CD4-positive, alpha-beta memory T cell (primary cell): ENCODE measurements at regions not wholly inside any gene's neighbourhood (a gene's known extent, or its start where the extent isn't known, plus 50 kb on each side); places are given as distances from the start of the nearest gene placed in this dataset.

ENCODE experiments used
- CTCF ChIA-PET: fragments of 350-600 bp; sonication (Branson Sonifier 250); formaldehyde crosslinking; loops from one replicate; lab custom pipeline; 2021; ENCODE audit warnings: inconsistent platforms; ENCODE audit not compliant: partially characterized antibody; lab: Charles Lee
- POLR2A ChIA-PET: fragments of 350-600 bp; sonication (Branson Sonifier 250); formaldehyde crosslinking; loops from one replicate; lab custom pipeline; 2021; ENCODE audit not compliant: partially characterized antibody; lab: Charles Lee
- DNase-seq, 5 donors: peaks; one replicate each; pipeline versions ENCODE4 v3.0.0 to v3.0.0-alpha.2; 2020 to 2022; ENCODE audit warnings: mixed read lengths in 1 of 5
- H3K27ac ChIP-seq: one replicate; pipeline ENCODE4 v1.7.0; 2013; ENCODE audit warnings: low read depth, low read length
- H3K27me3 ChIP-seq: 2 replicates; pipeline ENCODE4 v1.7.0; 2013; ENCODE audit warnings: mild to moderate bottlenecking, low read length, moderate library complexity; ENCODE audit not compliant: insufficient read depth
- H3K36me3 ChIP-seq: 2 replicates; pipeline ENCODE4 v1.7.0; 2013; ENCODE audit warnings: mild to moderate bottlenecking, low read length, moderate library complexity; ENCODE audit not compliant: insufficient read depth
- H3K4me1 ChIP-seq: 2 replicates; pipeline ENCODE4 v1.7.0; 2013; ENCODE audit warnings: mild to moderate bottlenecking, low read length, moderate library complexity; ENCODE audit not compliant: insufficient read depth
- H3K4me3 ChIP-seq, 2 donors: one replicate each; pipeline ENCODE4 v1.7.0; 2013; ENCODE audit warnings: low read length in 2 of 2, mild to moderate bottlenecking in 1 of 2
- H3K9me3 ChIP-seq, 2 donors: one replicate each; pipeline ENCODE4 v1.7.0; 2013; ENCODE audit warnings: low read length in 2 of 2, control low read depth in 1 of 2; ENCODE audit not compliant: control insufficient read depth in 1 of 2
- H3K27ac Mint-ChIP-seq, 7 donors: one replicate each; pipeline ENCODE4 v1.8.0; 2020 to 2021; ENCODE audit warnings: mixed read lengths in 7 of 7, mild to moderate bottlenecking in 6 of 7, inconsistent platforms in 3 of 7, moderate library complexity in 3 of 7
- H3K27me3 Mint-ChIP-seq, 2 donors: one replicate each; pipeline ENCODE4 v1.8.0; 2020 to 2021; ENCODE audit warnings: mixed read lengths in 2 of 2
- H3K36me3 Mint-ChIP-seq, 2 donors: one replicate each; pipeline ENCODE4 v1.8.0; 2020 to 2021; ENCODE audit warnings: mixed read lengths in 2 of 2, inconsistent platforms in 1 of 2, mild to moderate bottlenecking in 1 of 2
- H3K4me1 Mint-ChIP-seq, 4 donors: one replicate each; pipeline ENCODE4 v1.8.0; 2020 to 2021; ENCODE audit warnings: mixed read lengths in 4 of 4, mild to moderate bottlenecking in 1 of 4
- H3K4me3 Mint-ChIP-seq, 8 donors: one replicate each; pipeline ENCODE4 v1.8.0; 2020 to 2021; ENCODE audit warnings: mixed read lengths in 8 of 8, mild to moderate bottlenecking in 7 of 8, moderate library complexity in 6 of 8, inconsistent platforms in 3 of 8
- H3K9me3 Mint-ChIP-seq, 8 donors: one replicate each; pipeline ENCODE4 v1.8.0; 2020 to 2021; ENCODE audit warnings: mixed read lengths in 8 of 8, mild to moderate bottlenecking in 5 of 8, inconsistent platforms in 3 of 8, moderate library complexity in 1 of 8
- intact Hi-C: fragments of 100-400 bp; cut with micrococcal nuclease; formaldehyde crosslinking; loops from one replicate; pipeline ENCODE4 v1.15.1; 2023

- H3K4me1 Mint-ChIP-seq, result no peaks in the 10 kb centered on the region
- no peak overlapping the region for H3K27ac ChIP-seq
- POLR2A ChIA-PET, result no interaction called here
- H3K4me3 ChIP-seq, result no peak overlapping the region
- H3K9me3 ChIP-seq, result no peaks in the 10 kb centered on the region
- intact Hi-C loops, result no loop called here
- no peaks in the 10 kb centered on the region for H3K27me3 ChIP-seq
- CTCF ChIA-PET, result no interaction called here
- no peaks in the 10 kb centered on the region for H3K36me3 Mint-ChIP-seq
- H3K4me1 ChIP-seq, result no peaks in the 10 kb centered on the region
- DNase-seq, result no peak
- H3K9me3 Mint-ChIP-seq, result peaks cover 0 to 4% (median 0%) of the 10 kb centered on the region in 8 donors
- H3K27me3 Mint-ChIP-seq, result peaks cover 0 to 1% of the 10 kb centered on the region in 2 donors
- H3K36me3 ChIP-seq, result no peaks in the 10 kb centered on the region
- H3K27ac Mint-ChIP-seq, result no peak overlapping the region
- no peak overlapping the region for H3K4me3 Mint-ChIP-seq
Measured at GRCh38 chr12:22969521-22969920, 344.6 kb downstream of the ETNK1 start.

DNA sequence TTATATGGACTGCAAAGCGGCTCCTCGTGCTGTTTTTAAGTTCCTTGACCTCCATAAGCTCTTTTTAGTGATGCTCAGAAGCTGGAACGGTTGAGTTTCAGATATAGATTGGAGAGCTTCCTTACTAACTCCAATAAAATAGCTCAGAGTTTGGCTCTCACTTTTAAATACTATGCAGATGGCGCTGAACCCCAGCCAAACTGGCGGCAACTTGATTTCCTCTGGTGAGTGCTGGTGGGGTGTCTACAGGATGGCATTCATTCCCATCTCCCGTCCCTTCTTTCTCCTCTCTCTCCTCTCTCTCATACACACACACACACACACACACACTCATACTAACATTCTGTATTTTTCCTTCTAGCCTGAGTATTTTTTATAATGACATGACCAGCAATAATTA, 346.3 kb downstream of the ETNK1 start:
- intact Hi-C loops, result no loop called here
- no peaks in the 10 kb centered on the region for H3K36me3 ChIP-seq
- DNase-seq, result no peak
- Mint-ChIP-seq H3K36me3 (no peaks in the 10 kb centered on the region), H3K4me3 (no peak overlapping the region), H3K27me3 (no peaks in the 10 kb centered on the region), H3K27ac (no peak overlapping the region), H3K4me1 (no peaks in the 10 kb centered on the region), H3K9me3 (no peaks in the 10 kb centered on the region)
- H3K27me3 ChIP-seq, result no peaks in the 10 kb centered on the region
- no peaks in the 10 kb centered on the region for H3K4me1 ChIP-seq
- ChIA-PET CTCF (no interaction called here), POLR2A (no interaction called here)
- no peaks in the 10 kb centered on the region for H3K9me3 ChIP-seq
- H3K27ac ChIP-seq, result no peak overlapping the region
- no peak overlapping the region for H3K4me3 ChIP-seq

GRCh38 chr12:22971701-22972191, 346.8 kb downstream of the ETNK1 start:
- Mint-ChIP-seq H3K36me3 (no peaks in the 10 kb centered on the region), H3K9me3 (no peaks in the 10 kb centered on the region), H3K27ac (no peak overlapping the region), H3K4me1 (no peaks in the 10 kb centered on the region), H3K27me3 (no peaks in the 10 kb centered on the region), H3K4me3 (no peak overlapping the region)
- ChIA-PET POLR2A (no interaction called here), CTCF (no interaction called here)
- H3K9me3 ChIP-seq, result no peaks in the 10 kb centered on the region
- DNase-seq, result no peak
- H3K27ac ChIP-seq, result no peak overlapping the region
- no peaks in the 10 kb centered on the region for H3K36me3 ChIP-seq
- no peaks in the 10 kb centered on the region for H3K27me3 ChIP-seq
- intact Hi-C loops, result no loop called here
- no peaks in the 10 kb centered on the region for H3K4me1 ChIP-seq
- H3K4me3 ChIP-seq, result no peak overlapping the region

GRCh38 chr12:22974865-22975264, 349.9 kb downstream of the ETNK1 start:
- ChIA-PET POLR2A (no interaction called here), CTCF (no interaction called here)
- H3K4me3 ChIP-seq, result no peak overlapping the region
- no peak overlapping the region for H3K27ac ChIP-seq
- no peak overlapping the region for H3K4me3 Mint-ChIP-seq
- peaks cover 0 to 2% of the 10 kb centered on the region in 2 donors for H3K27me3 Mint-ChIP-seq
- no peaks in the 10 kb centered on the region for H3K4me1 Mint-ChIP-seq
- no peaks in the 10 kb centered on the region for H3K4me1 ChIP-seq
- intact Hi-C loops, result no loop called here
- H3K27ac Mint-ChIP-seq, result no peak overlapping the region
- H3K9me3 ChIP-seq, result no peaks in the 10 kb centered on the region
- DNase-seq, result no peak
- peaks cover 0 to 2% (median 0%) of the 10 kb centered on the region in 8 donors for H3K9me3 Mint-ChIP-seq
- H3K36me3 ChIP-seq, result no peaks in the 10 kb centered on the region
- H3K27me3 ChIP-seq, result no peaks in the 10 kb centered on the region
- H3K36me3 Mint-ChIP-seq, result no peaks in the 10 kb centered on the region

DNA sequence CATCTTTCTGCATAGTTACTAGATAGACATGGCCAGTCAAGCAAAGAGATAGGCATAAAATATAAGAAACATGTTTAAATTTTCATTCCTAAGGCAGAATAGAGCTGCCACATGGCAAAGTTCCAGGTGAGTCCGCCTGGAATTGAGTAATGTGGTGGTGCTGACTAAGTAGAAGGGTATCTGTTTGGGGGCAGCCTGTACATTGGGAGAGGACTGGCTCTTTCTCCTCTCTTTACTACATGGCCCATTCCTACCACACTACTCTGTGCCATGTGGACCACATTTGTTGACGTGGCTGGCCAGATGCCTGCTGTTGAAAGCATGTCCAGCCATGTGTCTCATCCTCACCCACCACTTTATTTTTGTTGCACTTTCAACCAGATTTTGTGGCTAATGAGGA, 354.0 kb downstream of the ETNK1 start:
- Mint-ChIP-seq H3K36me3 (no peaks in the 10 kb centered on the region), H3K9me3 (peaks cover 0 to 2% (median 0%) of the 10 kb centered on the region in 8 donors), H3K4me3 (no peak overlapping the region), H3K27me3 (peaks cover 0 to 2% of the 10 kb centered on the region in 2 donors), H3K4me1 (no peaks in the 10 kb centered on the region), H3K27ac (no peak overlapping the region)
- Histone ChIP-seq H3K4me3 (no peak overlapping the region), H3K36me3 (no peaks in the 10 kb centered on the region), H3K27ac (no peak overlapping the region), H3K9me3 (no peaks in the 10 kb centered on the region), H3K27me3 (no peaks in the 10 kb centered on the region), H3K4me1 (no peaks in the 10 kb centered on the region)
- ChIA-PET POLR2A (no interaction called here), CTCF (no interaction called here)
- no peak for DNase-seq
- intact Hi-C loops, result no loop called here

- Histone ChIP-seq H3K4me1 (no peaks in the 10 kb centered on the region), H3K27me3 (no peaks in the 10 kb centered on the region), H3K36me3 (no peaks in the 10 kb centered on the region), H3K9me3 (no peaks in the 10 kb centered on the region), H3K27ac (no peak overlapping the region), H3K4me3 (no peak overlapping the region)
- POLR2A ChIA-PET, result no interaction called here
- Mint-ChIP-seq H3K36me3 (no peaks in the 10 kb centered on the region), H3K27ac (peak overlapping the region in 1 of 7 donors; percentile 2), H3K4me1 (no peaks in the 10 kb centered on the region), H3K4me3 (no peak overlapping the region), H3K9me3 (peaks cover 0 to 2% (median 0%) of the 10 kb centered on the region in 8 donors), H3K27me3 (peaks cover 0 to 2% of the 10 kb centered on the region in 2 donors)
- DNase-seq, result no peak
- intact Hi-C loops, result no loop called here
- CTCF ChIA-PET, result no interaction called here
Measured at GRCh38 chr12:22979854-22980469, 355.0 kb downstream of the ETNK1 start.

GRCh38 chr12:22981711-22982110, 356.7 kb downstream of the ETNK1 start:
- H3K27ac Mint-ChIP-seq, result no peak overlapping the region
- Histone ChIP-seq H3K9me3 (no peaks in the 10 kb centered on the region), H3K27ac (no peak overlapping the region), H3K4me3 (no peak overlapping the region), H3K36me3 (no peaks in the 10 kb centered on the region), H3K27me3 (no peaks in the 10 kb centered on the region), H3K4me1 (no peaks in the 10 kb centered on the region)
- CTCF ChIA-PET, result no interaction called here
- H3K27me3 Mint-ChIP-seq, result peaks cover 0 to 2% of the 10 kb centered on the region in 2 donors
- peaks cover 0 to 2% (median 0%) of the 10 kb centered on the region in 8 donors for H3K9me3 Mint-ChIP-seq
- intact Hi-C loops, result no loop called here
- H3K4me3 Mint-ChIP-seq, result no peak overlapping the region
- no peaks in the 10 kb centered on the region for H3K4me1 Mint-ChIP-seq
- no peak for DNase-seq
- POLR2A ChIA-PET, result no interaction called here
- H3K36me3 Mint-ChIP-seq, result no peaks in the 10 kb centered on the region
